D721Med (cell line): ENCODE measurements at regions not wholly inside any gene's neighbourhood (a gene's known extent, or its start where the extent isn't known, plus 50 kb on each side); places are given as distances from the start of the nearest gene placed in this dataset.

Source experiments
- DNase-seq: peaks from one replicate; pipeline ENCODE4 v3.0.0; 2011; ENCODE audit warnings: low spot score; ENCODE audit not compliant: insufficient read length
- FAIRE-seq: peaks from 2 replicates; lab custom pipeline; 2011; peaks lifted over from hg19 to GRCh38; lab: Jason Lieb, UNC
- CTCF ChIP-seq: IDR thresholded peaks from 2 replicates; pipeline ENCODE4 v1.5.1; 2012; ENCODE audit warnings: mild to moderate bottlenecking, control low read depth; ENCODE audit not compliant: insufficient read depth; ENCODE audit errors: missing control alignments

GRCh38 chr19:30774252-30774766 is 402.1 kb downstream of the ZNF536 start:
- FAIRE-seq: no peak
- no peak for DNase-seq
- no peak for TF ChIP-seq CTCF

GRCh38 chr19:30762651-30763050 is 390.5 kb downstream of the ZNF536 start:
- DNase-seq (no peak), FAIRE-seq (no peak)
- TF ChIP-seq CTCF: no peak

- TF ChIP-seq CTCF: no peak
- FAIRE-seq: no peak
- no peak for DNase-seq
Observed at GRCh38 chr19:30760014-30760413, 387.8 kb downstream of the ZNF536 start.

- no peak for FAIRE-seq
- no peak for DNase-seq
- TF ChIP-seq CTCF: no peak
Observed at GRCh38 chr19:30757837-30758617, 385.8 kb downstream of the ZNF536 start.

GRCh38 chr19:30757104-30757836 is 385.1 kb downstream of the ZNF536 start:
- FAIRE-seq (no peak), DNase-seq (no peak)
- TF ChIP-seq CTCF: no peak

GRCh38 chr19:30755581-30755980 is 383.4 kb downstream of the ZNF536 start:
- no peak for DNase-seq
- FAIRE-seq: no peak
- TF ChIP-seq CTCF: no peak
